ENCODE measurements at regions not wholly inside any gene's neighbourhood (a gene's known extent, or its start where the extent isn't known, plus 50 kb on each side); places are given as distances from the start of the nearest gene placed in this dataset.

- no peak for TF ChIP-seq EP300 (IDR thresholded peaks at IDR 0.05)
- H3K9me3 ChIP-seq: no peaks in the 10 kb centered on the region
- intact Hi-C loops (cut with DNase I): no loop called here
- H3K27me3 ChIP-seq: no peaks in the 10 kb centered on the region
- H3K27ac ChIP-seq: no peak overlapping the region
- H3K4me3 ChIP-seq: no peak overlapping the region
- no peaks in the 10 kb centered on the region for H3K36me3 ChIP-seq
- H3K4me1 ChIP-seq: no peaks in the 10 kb centered on the region
- DNase-seq: no peak
Observed at GRCh38 chr13:82364525-82364924, 1517.7 kb downstream of the SLITRK1 start.

GRCh38 chr13:82358284-82358683, 1524.0 kb downstream of the SLITRK1 start:
- intact Hi-C loops (cut with DNase I): no loop called here
- no peak overlapping the region for H3K27ac ChIP-seq
- 33 to 68% methylated on average over 1 of the region's 1 CpG for WGBS, 2 donors

GRCh38 chr13:82356667-82357410, 1525.4 kb downstream of the SLITRK1 start:
- H3K27ac ChIP-seq: no peak overlapping the region
- 50 to 69% methylated on average over 5 of the region's 5 CpGs for WGBS, 2 donors
- TF ChIP-seq CTCF (IDR thresholded peaks at IDR 0.05) (peak in 1 of 4 experiments; percentile 13), POLR2AphosphoS5 (IDR thresholded peaks at IDR 0.05) (no peak), POLR2A (IDR thresholded peaks at IDR 0.05) (no peak), EP300 (IDR thresholded peaks at IDR 0.05) (no peak)
- H3K27me3 ChIP-seq: no peaks in the 10 kb centered on the region
- H3K4me3 ChIP-seq: no peak overlapping the region
- no peaks in the 10 kb centered on the region for H3K36me3 ChIP-seq
- no peaks in the 10 kb centered on the region for H3K4me1 ChIP-seq
- intact Hi-C loops (cut with DNase I): no loop called here
- no peak for DNase-seq
- no peaks in the 10 kb centered on the region for H3K9me3 ChIP-seq

More at GRCh38 chr13:82358284-82358683, 1524.0 kb downstream of the SLITRK1 start:
- H3K4me3 ChIP-seq: no peak overlapping the region
- no peak for DNase-seq
- no peaks in the 10 kb centered on the region for H3K27me3 ChIP-seq
- no peaks in the 10 kb centered on the region for H3K36me3 ChIP-seq
- TF ChIP-seq POLR2A (IDR thresholded peaks at IDR 0.05) (no peak), CTCF (IDR thresholded peaks at IDR 0.05) (no peak), EP300 (IDR thresholded peaks at IDR 0.05) (no peak), POLR2AphosphoS5 (IDR thresholded peaks at IDR 0.05) (no peak)
- no peaks in the 10 kb centered on the region for H3K4me1 ChIP-seq
- H3K9me3 ChIP-seq: no peaks in the 10 kb centered on the region

GRCh38 chr13:82344867-82345266, 1537.4 kb downstream of the SLITRK1 start:
- Histone ChIP-seq H3K4me1 (peaks cover 0 to 9% (median 0%) of the 10 kb centered on the region in 4 donors), H3K36me3 (no peaks in the 10 kb centered on the region), H3K9me3 (no peaks in the 10 kb centered on the region), H3K4me3 (no peak overlapping the region), H3K27me3 (no peaks in the 10 kb centered on the region), H3K27ac (no peak overlapping the region)
- intact Hi-C loops (cut with DNase I): no loop called here
- 78 to 82% methylated on average over 1 of the region's 1 CpG for WGBS, 2 donors
- DNase-seq: no peak
- TF ChIP-seq POLR2A (IDR thresholded peaks at IDR 0.05) (no peak), EP300 (IDR thresholded peaks at IDR 0.05) (no peak), CTCF (IDR thresholded peaks at IDR 0.05) (no peak), POLR2AphosphoS5 (IDR thresholded peaks at IDR 0.05) (no peak)

- Histone ChIP-seq H3K9me3 (no peaks in the 10 kb centered on the region), H3K27ac (no peak overlapping the region), H3K4me1 (peaks cover 0 to 9% (median 0%) of the 10 kb centered on the region in 4 donors), H3K4me3 (no peak overlapping the region), H3K27me3 (no peaks in the 10 kb centered on the region), H3K36me3 (no peaks in the 10 kb centered on the region)
- DNase-seq: no peak
- 90 to 94% methylated on average over 1 of the region's 1 CpG for WGBS, 2 donors
- TF ChIP-seq EP300 (IDR thresholded peaks at IDR 0.05): no peak
- no peak for TF ChIP-seq POLR2AphosphoS5 (IDR thresholded peaks at IDR 0.05)
- TF ChIP-seq POLR2A (IDR thresholded peaks at IDR 0.05): no peak
- no peak for TF ChIP-seq CTCF (IDR thresholded peaks at IDR 0.05)
- intact Hi-C loops (cut with DNase I): no loop called here
Observed at GRCh38 chr13:82341116-82341515, 1541.2 kb downstream of the SLITRK1 start.

Measured in sigmoid colon (tissue), 6 donors.